Transverse colon (tissue), 4 donors: ENCODE measurements at regions not wholly inside any gene's neighbourhood (a gene's known extent, or its start where the extent isn't known, plus 50 kb on each side); places are given as distances from the start of the nearest gene placed in this dataset.

Experiments
- EP300 ChIP-seq: sonication (generic); formaldehyde crosslinking; IDR thresholded peaks from one replicate; pipeline ENCODE4 v1.6.1; 2017; ENCODE audit warnings: antibody characterized with exemption, low read depth
- POLR2A ChIP-seq: fragments of 450-650 bp; IDR thresholded peaks from one replicate; pipeline ENCODE4 v1.6.1; 2016; ENCODE audit warnings: antibody characterized with exemption, mild to moderate bottlenecking, moderate library complexity
- POLR2AphosphoS5 ChIP-seq, 3 donors: sonication (generic); formaldehyde crosslinking; IDR thresholded peaks; one replicate each; pipeline ENCODE4 v1.6.1; 2016; ENCODE audit warnings: antibody characterized with exemption in 3 of 3
- TF ChIP-seq, protein P1 (sequence below), 5 experiments: fragments of 200-600 bp in 3 of 5; fragments of 450-650 bp in 2 of 5; sonication (generic) in 3 of 5; IDR thresholded peaks; 1 replicate in 2 of 5; 2 replicates in 3 of 5; pipeline ENCODE4 v1.5.1; 2016 to 2017; ENCODE audit warnings: antibody characterized with exemption in 5 of 5, inconsistent platforms in 3 of 5, mild to moderate bottlenecking in 2 of 5, moderate library complexity in 1 of 5

DNA sequence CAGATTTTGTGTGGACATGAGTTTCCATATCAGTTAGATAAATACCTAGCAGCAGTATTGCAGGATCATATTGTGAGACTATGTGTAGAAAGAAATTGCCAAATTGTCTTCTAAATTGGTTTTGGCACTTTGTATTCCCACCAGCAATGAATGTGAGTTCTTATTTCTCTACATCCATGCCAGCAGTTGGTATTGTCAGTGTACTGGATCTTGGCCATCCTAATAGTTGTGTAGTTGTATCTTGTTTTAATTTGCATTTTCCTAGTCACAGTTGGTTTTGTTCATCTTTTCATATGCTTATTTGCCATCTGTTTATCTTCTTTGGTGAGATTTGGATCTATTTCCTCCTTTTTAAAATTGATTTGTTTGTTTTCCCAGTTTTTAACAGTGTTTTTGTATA lies 154.7 kb upstream of the HCRTR2 start:
- TF ChIP-seq, protein P1, sequence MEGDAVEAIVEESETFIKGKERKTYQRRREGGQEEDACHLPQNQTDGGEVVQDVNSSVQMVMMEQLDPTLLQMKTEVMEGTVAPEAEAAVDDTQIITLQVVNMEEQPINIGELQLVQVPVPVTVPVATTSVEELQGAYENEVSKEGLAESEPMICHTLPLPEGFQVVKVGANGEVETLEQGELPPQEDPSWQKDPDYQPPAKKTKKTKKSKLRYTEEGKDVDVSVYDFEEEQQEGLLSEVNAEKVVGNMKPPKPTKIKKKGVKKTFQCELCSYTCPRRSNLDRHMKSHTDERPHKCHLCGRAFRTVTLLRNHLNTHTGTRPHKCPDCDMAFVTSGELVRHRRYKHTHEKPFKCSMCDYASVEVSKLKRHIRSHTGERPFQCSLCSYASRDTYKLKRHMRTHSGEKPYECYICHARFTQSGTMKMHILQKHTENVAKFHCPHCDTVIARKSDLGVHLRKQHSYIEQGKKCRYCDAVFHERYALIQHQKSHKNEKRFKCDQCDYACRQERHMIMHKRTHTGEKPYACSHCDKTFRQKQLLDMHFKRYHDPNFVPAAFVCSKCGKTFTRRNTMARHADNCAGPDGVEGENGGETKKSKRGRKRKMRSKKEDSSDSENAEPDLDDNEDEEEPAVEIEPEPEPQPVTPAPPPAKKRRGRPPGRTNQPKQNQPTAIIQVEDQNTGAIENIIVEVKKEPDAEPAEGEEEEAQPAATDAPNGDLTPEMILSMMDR (IDR thresholded peaks at IDR 0.05): no peak
- TF ChIP-seq POLR2AphosphoS5 (IDR thresholded peaks at IDR 0.05): no peak
- TF ChIP-seq POLR2A: no peak
- TF ChIP-seq EP300: no peak
